CD4-positive, alpha-beta T cell treated with Interleukin-2 at 100 ng/mL for 4 hours (primary cell): ENCODE measurements at regions not wholly inside any gene's neighbourhood (a gene's known extent, or its start where the extent isn't known, plus 50 kb on each side); places are given as distances from the start of the nearest gene placed in this dataset.
"Not testable (repeated sequence)": the region's sequence is repeated elsewhere in the genome, so short reads cannot be mapped to it uniquely, and the experiment has no call there.

ENCODE experiments used
- DNase-seq: peaks from one replicate; pipeline ENCODE4 v3.0.0-alpha.2; 2020; ENCODE audit warnings: low spot score

GRCh38 chr12:69131077-69131476, 108.3 kb upstream of the CPSF6 start:
- DNase-seq: no peak

- no peak for DNase-seq
Measured at GRCh38 chr12:69136931-69137613, 102.3 kb upstream of the CPSF6 start.

DNA sequence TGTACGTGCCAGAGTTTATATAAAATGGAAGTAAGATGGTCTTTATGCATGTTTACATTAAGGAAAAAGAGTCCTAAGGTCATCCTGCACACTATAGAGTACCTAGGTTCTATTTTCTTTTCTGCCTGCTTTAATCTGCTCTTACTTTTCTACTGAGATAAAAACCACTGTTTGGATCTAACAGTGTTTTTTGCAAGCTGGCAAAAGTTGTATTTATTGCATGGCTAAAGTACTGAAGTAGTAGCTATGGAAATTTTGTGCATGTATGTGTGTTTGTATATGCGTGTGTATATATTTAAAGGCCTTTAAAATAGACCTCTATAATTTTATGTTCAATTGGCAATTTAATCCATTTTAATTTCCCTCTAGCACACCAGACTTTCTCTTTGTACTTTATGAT, 98.3 kb upstream of the CPSF6 start:
- DNase-seq: no peak

DNA sequence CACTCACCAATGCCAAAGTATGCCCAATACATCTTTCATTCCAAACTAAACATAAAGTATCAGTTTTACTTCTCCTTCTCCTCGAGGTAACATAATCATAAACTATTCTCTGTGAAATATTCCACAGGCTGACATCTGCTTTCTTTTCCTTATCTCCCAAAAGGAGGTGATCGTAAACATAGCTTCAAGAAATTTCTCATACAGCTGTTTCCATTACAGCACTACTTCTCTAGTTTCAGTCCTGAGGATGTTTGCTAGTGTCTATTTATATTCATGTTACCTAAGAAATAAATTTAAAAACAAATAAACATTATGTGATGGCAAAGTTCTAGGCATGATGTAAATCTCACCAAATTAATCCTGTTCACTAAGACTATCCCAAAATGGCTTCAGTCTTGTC, 90.1 kb upstream of the CPSF6 start:
- no peak for DNase-seq

GRCh38 chr12:69150083-69150795, 89.1 kb upstream of the CPSF6 start:
- DNase-seq: no peak

- DNase-seq: no peak
Measured at GRCh38 chr12:69150796-69151127, 88.6 kb upstream of the CPSF6 start.

DNA sequence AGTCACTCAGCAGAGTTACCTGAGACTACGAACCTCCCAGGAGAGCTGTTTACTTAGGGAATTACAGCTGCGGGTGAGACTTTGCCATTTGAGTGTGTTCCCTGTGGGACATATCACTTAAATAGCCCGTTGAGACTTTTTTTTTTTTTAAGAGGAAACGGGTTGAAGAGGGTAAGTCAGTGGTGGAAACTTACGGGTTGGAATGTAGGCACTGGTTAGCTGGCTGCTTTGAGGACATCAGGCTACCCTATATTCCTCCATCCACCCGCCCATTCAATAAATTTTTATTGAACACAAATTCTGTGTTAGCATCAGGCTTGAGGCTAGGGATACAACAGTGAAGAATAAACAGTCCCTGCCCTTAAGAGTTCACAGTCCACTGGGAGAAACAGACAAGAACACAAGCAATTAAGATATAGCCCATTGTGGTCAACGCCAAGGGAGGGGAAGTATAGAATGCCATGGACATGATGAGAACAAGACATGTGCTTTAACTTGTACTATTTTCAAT, 88.1 kb upstream of the CPSF6 start:
- no peak for DNase-seq

- peak; percentile 84 for DNase-seq
Measured at GRCh38 chr12:69154585-69155363, 84.6 kb upstream of the CPSF6 start.

GRCh38 chr12:69157023-69157655, 82.2 kb upstream of the CPSF6 start:
- DNase-seq: peak; percentile 90

DNA sequence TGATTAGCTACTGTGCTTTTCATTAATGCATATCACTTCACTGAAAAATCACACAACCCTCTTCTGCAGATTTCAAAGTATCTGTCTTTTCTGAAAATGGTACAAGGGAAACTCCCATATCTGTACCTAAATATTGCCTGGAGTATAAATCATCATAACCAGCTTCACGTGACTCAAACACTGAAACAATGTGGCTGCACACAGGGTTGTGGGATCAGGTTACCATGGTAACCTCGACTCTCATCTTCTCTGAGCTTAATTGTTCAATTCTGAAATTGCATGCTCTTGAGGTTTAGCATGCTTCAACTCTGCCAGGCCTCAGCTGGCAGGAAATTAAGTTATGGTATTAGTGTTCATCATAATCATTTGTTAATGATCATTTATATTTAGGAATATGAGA, 77.5 kb upstream of the CPSF6 start:
- DNase-seq: peak; percentile 70

GRCh38 chr12:69163681-69164362, 75.5 kb upstream of the CPSF6 start:
- DNase-seq: no peak

DNA sequence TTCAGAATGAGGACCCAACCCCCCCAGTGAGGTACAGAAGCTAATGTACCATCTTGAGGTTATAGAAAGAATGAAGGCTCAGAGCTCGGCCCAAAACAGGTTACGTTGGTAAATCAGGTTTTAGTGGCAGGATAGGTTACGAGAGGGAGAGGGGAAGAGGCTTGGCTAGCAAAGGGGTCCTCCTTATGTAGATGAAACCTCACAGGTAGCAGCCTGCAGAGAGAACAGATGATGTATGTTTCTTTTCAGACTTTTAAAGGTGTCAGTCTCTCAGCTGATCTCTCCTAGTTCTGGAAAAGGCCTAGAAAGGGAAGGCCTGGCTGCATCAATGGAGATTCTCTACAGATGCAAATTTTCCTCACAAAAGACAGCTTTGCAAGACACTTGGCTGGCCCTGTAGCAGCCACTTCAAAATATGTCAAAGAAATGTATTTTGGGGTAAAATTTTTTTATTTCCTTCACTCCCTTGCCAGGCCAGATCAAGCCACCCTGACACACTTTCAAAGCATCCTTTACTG, 71.7 kb upstream of the CPSF6 start:
- DNase-seq: no peak

DNA sequence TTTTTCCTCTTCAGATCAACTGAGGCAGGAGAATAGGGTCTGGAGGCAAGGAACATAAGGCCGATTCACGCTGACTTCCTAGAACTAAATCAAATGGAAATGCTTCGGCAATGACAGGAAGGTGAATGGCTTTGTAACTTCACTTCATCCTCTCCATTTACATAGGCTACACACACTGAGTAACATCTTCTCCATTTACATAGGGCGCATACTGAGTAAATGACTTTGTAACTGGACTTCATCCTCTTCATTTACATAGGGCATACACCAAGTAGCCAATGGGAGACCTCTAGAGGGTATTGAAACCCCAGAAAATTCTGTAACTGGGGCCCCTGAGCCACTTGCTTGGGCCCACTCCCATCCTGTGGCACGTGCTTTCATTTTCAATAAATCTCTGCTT, 71.0 kb upstream of the CPSF6 start:
- no peak for DNase-seq

DNA sequence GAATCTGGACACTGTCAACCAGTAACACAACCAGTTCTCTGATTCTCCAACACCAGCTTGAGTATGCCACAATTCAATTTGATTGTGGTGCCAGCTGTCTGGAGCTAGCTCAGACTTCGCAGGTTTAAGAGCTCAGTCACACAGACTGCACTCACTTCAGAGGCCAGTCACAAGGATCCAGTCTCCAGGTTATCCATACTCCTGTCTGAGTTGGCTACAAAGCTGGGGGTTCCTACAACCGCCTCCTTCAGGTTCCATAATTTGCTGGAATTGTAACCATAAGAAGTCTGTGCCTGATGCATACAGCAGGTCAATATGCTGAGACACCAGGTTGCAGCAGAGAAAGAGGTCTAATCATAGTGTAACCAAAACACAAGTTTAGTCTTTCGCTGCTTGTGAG, 70.5 kb upstream of the CPSF6 start:
- no peak for DNase-seq

GRCh38 chr12:69170293-69170692, 69.1 kb upstream of the CPSF6 start:
- no peak for DNase-seq

DNA sequence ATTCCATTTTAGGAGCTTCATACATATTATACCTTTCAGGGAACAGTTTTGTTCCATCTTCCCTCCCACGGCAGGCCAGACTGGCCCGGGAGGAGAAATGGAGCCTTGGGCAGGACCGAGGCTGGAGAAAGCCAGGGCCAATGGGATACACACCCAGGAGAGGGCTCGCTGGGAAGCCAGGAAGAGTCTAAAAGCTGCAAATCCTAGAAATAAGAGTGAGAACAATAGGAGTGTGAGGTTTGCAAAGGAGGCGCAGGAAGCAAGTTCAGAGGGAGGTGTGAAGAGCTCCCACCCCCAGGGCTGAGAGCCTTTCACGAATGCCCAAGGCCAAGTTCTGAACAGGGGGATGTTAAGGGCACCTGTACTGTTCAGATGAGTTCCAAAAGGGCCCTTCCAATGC, 67.5 kb upstream of the CPSF6 start:
- no peak for DNase-seq

GRCh38 chr12:69172491-69172890, 66.9 kb upstream of the CPSF6 start:
- DNase-seq: no peak

- no peak for DNase-seq
Measured at GRCh38 chr12:69173368-69173767, 66.0 kb upstream of the CPSF6 start.

GRCh38 chr12:69179786-69180185, 59.6 kb upstream of the CPSF6 start:
- DNase-seq: no peak

DNA sequence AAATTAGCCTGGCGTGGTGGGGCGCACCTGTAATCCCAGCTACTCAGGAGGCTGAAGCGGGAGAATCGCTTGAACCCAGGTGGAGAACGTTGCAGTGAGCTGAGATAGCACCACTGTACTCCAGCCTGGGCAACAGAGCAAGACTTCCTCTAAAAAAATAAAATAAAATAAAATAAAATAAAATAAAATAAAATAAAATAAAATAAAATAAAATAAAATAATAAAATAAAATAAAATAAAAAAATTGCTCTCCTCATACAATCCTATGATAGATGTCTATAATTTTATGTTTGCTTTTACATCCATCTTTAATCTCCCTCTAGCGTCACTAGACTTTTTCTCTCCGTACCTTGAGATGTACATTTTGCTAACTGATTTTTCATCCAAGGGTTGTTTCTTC, 51.8 kb upstream of the CPSF6 start:
- not testable (repeated sequence) for DNase-seq

GRCh38 chr12:69189378-69189978, 49.9 kb upstream of the CPSF6 start:
- no peak for DNase-seq
